Natural killer cell (primary cell): ENCODE measurements at regions not wholly inside any gene's neighbourhood (a gene's known extent, or its start where the extent isn't known, plus 50 kb on each side); places are given as distances from the start of the nearest gene placed in this dataset.

ENCODE experiments used
- ATAC-seq, 3 donors: fragments of 150-1000 bp in 2 of 3; fragments of 200-7000 bp in 1 of 3; cut with Tn5 transposase; 1 replicate in 1 of 3; 2 replicates in 2 of 3; pipeline ENCODE4 v1.10.0; 2021; ENCODE audit warnings: mild to moderate bottlenecking in 2 of 3, moderate library complexity in 2 of 3
- DNase-seq, 2 donors: peaks; one replicate each; pipeline versions ENCODE4 v3.0.0 to v3.0.0-alpha.2; 2013 to 2021; ENCODE audit warnings: mixed read lengths in 1 of 2
- H3K27ac ChIP-seq: one replicate; pipeline ENCODE4 v1.5.1; 2013; ENCODE audit warnings: mild to moderate bottlenecking, low read length
- H3K27me3 ChIP-seq: one replicate; pipeline ENCODE4 v1.6.1; 2013; ENCODE audit warnings: low read length; ENCODE audit not compliant: control insufficient read depth, insufficient read depth
- H3K36me3 ChIP-seq: one replicate; pipeline ENCODE4 v1.6.1; 2013; ENCODE audit warnings: low read length; ENCODE audit not compliant: control insufficient read depth, insufficient read depth
- H3K4me1 ChIP-seq: one replicate; pipeline ENCODE4 v1.6.1; 2013; ENCODE audit warnings: low read length; ENCODE audit not compliant: control insufficient read depth, insufficient read depth
- H3K4me3 ChIP-seq: one replicate; pipeline ENCODE4 v1.5.1; 2013; ENCODE audit warnings: low read length
- H3K9me3 ChIP-seq: one replicate; pipeline ENCODE4 v1.6.1; 2013; ENCODE audit warnings: low read length; ENCODE audit not compliant: control insufficient read depth, insufficient read depth
- H3K27ac Mint-ChIP-seq, 2 donors: one replicate each; pipeline ENCODE4 v1.8.0; 2022; ENCODE audit warnings: mild to moderate bottlenecking in 2 of 2, mixed read lengths in 2 of 2, moderate library complexity in 1 of 2
- H3K27me3 Mint-ChIP-seq, 2 donors: one replicate each; pipeline ENCODE4 v1.8.0; 2022; ENCODE audit warnings: low read depth in 2 of 2, mixed read lengths in 2 of 2
- H3K36me3 Mint-ChIP-seq: one replicate; pipeline ENCODE4 v1.8.0; 2022; ENCODE audit warnings: mixed read lengths
- H3K4me1 Mint-ChIP-seq, 2 donors: one replicate each; pipeline ENCODE4 v1.8.0; 2022; ENCODE audit warnings: mixed read lengths in 2 of 2
- H3K4me3 Mint-ChIP-seq: one replicate; pipeline ENCODE4 v1.8.0; 2022; ENCODE audit warnings: mild to moderate bottlenecking, moderate library complexity, mixed read lengths
- H3K9me3 Mint-ChIP-seq, 2 donors: one replicate each; pipeline ENCODE4 v1.8.0; 2022; ENCODE audit warnings: mixed read lengths in 2 of 2
- CTCF ChIP-seq: fragments of 200-600 bp; IDR thresholded peaks from one replicate; pipeline ENCODE4 v1.8.0; 2022; ENCODE audit warnings: antibody characterized with exemption
- WGBS: methylation state at CpG from one replicate; pipeline ENCODE4 v1.1.7; 2013; ENCODE audit warnings: missing lambda C conversion rate; ENCODE audit not compliant: insufficient coverage; 5-methylcytosine and 5-hydroxymethylcytosine counted together
- intact Hi-C: fragments of 100-400 bp; cut with micrococcal nuclease; formaldehyde crosslinking; loops from one replicate; pipeline ENCODE4 v1.14.2; 2022

- no peak overlapping the region for H3K4me3 Mint-ChIP-seq
- Histone ChIP-seq H3K4me3 (no peak overlapping the region), H3K4me1 (no peaks in the 10 kb centered on the region), H3K27me3 (no peaks in the 10 kb centered on the region), H3K27ac (no peak overlapping the region), H3K36me3 (no peaks in the 10 kb centered on the region), H3K9me3 (no peaks in the 10 kb centered on the region)
- H3K4me1 Mint-ChIP-seq = no peaks in the 10 kb centered on the region
- ATAC-seq = no peak
- 94% methylated on average over 5 of the region's 5 CpGs for WGBS
- H3K27ac Mint-ChIP-seq = no peak overlapping the region
- peaks cover 17 to 19% of the 10 kb centered on the region in 2 donors for H3K9me3 Mint-ChIP-seq
- no peak for DNase-seq
- intact Hi-C loops = no loop called here
- no peaks in the 10 kb centered on the region for H3K27me3 Mint-ChIP-seq
- peaks cover 8% of the 10 kb centered on the region for H3K36me3 Mint-ChIP-seq
- TF ChIP-seq CTCF = no peak
Measured at GRCh38 chr2:107036293-107036692, 150.3 kb upstream of the ST6GAL2 start.

- H3K36me3 Mint-ChIP-seq = no peaks in the 10 kb centered on the region
- Histone ChIP-seq H3K4me3 (no peak overlapping the region), H3K36me3 (no peaks in the 10 kb centered on the region), H3K9me3 (no peaks in the 10 kb centered on the region), H3K27me3 (no peaks in the 10 kb centered on the region), H3K4me1 (no peaks in the 10 kb centered on the region), H3K27ac (no peak overlapping the region)
- no peak overlapping the region for H3K27ac Mint-ChIP-seq
- no peaks in the 10 kb centered on the region for H3K4me1 Mint-ChIP-seq
- intact Hi-C loops = no loop called here
- DNase-seq (no peak), ATAC-seq (no peak)
- WGBS = 56% methylated on average over 4 of the region's 4 CpGs
- H3K4me3 Mint-ChIP-seq = no peak overlapping the region
- peaks cover 3% of the 10 kb centered on the region in 2 donors for H3K9me3 Mint-ChIP-seq
- no peak for TF ChIP-seq CTCF
- H3K27me3 Mint-ChIP-seq = no peaks in the 10 kb centered on the region
Measured at GRCh38 chr2:107062173-107062572, 176.2 kb upstream of the ST6GAL2 start.

- ATAC-seq = no peak
- no peaks in the 10 kb centered on the region for H3K36me3 ChIP-seq
- no peak for TF ChIP-seq CTCF
- no peak overlapping the region for H3K4me3 ChIP-seq
- Mint-ChIP-seq H3K4me1 (no peaks in the 10 kb centered on the region), H3K9me3 (peaks cover 3% of the 10 kb centered on the region in 2 donors), H3K27me3 (no peaks in the 10 kb centered on the region), H3K4me3 (no peak overlapping the region), H3K27ac (no peak overlapping the region), H3K36me3 (no peaks in the 10 kb centered on the region)
- H3K27me3 ChIP-seq = no peaks in the 10 kb centered on the region
- no peak for DNase-seq
- H3K9me3 ChIP-seq = no peaks in the 10 kb centered on the region
- H3K4me1 ChIP-seq = no peaks in the 10 kb centered on the region
- no peak overlapping the region for H3K27ac ChIP-seq
- intact Hi-C loops = no loop called here
- WGBS = 75% methylated on average over 4 of the region's 5 CpGs
Measured at GRCh38 chr2:107062599-107063220, 176.7 kb upstream of the ST6GAL2 start.

- Mint-ChIP-seq H3K27me3 (no peaks in the 10 kb centered on the region), H3K27ac (no peak overlapping the region), H3K4me3 (no peak overlapping the region), H3K36me3 (no peaks in the 10 kb centered on the region), H3K4me1 (no peaks in the 10 kb centered on the region), H3K9me3 (peaks cover 3% of the 10 kb centered on the region in 2 donors)
- WGBS = 98% methylated on average over 3 of the region's 3 CpGs
- H3K4me1 ChIP-seq = no peaks in the 10 kb centered on the region
- no peaks in the 10 kb centered on the region for H3K36me3 ChIP-seq
- no peaks in the 10 kb centered on the region for H3K27me3 ChIP-seq
- DNase-seq (no peak), ATAC-seq (no peak)
- H3K27ac ChIP-seq = no peak overlapping the region
- intact Hi-C loops = no loop called here
- H3K9me3 ChIP-seq = no peaks in the 10 kb centered on the region
- H3K4me3 ChIP-seq = no peak overlapping the region
- TF ChIP-seq CTCF = no peak
Measured at GRCh38 chr2:107063228-107063627, 177.3 kb upstream of the ST6GAL2 start.
